ENCODE measurements at regions not wholly inside any gene's neighbourhood (a gene's known extent, or its start where the extent isn't known, plus 50 kb on each side); places are given as distances from the start of the nearest gene placed in this dataset.
A peak's percentile ranks its signal among the peaks of the same experiment; 100 is the strongest.
"Not testable (repeated sequence)": the region's sequence is repeated elsewhere in the genome, so short reads cannot be mapped to it uniquely, and the experiment has no call there.

DNA sequence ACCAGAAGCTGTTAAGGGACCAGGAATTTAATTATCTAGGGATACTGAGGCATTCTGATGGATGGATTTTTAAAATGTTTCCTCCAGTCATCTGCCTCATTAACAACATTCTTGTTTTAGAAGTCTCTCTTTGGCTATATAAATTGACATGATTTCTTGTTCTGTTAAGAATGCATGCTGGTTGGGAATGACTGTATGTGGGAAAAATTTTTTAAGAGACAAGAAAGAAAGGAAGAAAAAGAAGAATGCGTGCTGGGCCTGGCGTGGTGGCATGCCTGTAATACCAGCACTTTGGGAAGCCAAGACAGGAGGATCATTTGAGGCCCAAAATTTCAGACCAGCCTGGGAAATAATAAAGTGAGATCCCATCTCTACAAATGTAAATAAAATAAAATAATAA is 203.6 kb downstream of the GJA1 start:
- no peak for DNase-seq (ENCODE audit: low spot score)

DNA sequence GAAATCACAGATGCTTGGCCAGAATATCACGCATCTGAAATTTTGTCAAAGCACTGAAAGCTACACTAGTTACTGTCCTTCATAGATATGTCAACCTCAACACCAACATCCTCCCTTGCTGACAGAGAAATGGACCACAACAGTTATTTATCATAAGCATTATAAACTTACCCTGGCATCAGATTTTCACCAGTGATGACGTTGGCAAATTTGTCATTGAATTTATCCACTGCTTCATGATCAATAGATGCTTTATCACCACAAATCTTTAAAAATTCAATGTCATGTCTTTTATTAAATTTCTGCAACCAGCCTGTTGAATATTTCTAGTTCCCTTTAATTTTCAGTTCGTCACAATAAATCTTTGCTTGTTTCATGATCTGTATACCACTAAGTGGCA is 205.7 kb downstream of the GJA1 start:
- DNase-seq (ENCODE audit: low spot score), result no peak

DNA sequence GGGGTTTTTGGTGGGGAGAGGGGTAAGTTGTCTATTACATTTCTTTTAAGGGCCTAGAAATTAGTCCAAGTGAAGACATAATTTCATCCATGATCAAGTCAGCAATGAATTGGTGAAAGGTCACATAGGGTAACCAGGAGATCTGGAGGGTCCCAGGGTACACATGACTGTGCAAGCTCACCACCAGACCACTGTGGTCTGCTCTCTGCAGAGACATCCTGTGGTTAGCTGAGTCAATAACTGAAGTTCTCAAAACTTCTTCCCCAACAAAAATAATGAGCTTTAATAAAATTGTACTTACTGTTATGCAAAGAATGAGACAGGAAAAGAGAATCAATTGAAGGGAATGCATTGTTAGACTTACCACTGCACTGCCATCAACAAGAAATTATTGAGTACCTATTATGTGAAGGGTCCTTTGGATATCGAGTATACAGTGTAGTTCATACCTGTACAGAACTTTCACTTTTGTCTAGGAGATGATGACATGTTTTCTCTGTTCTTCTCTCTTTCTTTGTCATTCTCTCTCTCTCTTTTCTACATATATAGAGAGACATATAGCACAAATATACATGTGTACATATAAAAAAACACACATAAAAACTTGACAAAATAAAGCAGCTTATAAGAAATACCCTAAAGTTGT is 209.8 kb downstream of the GJA1 start:
- no peak for DNase-seq (ENCODE audit: low spot score)

DNA sequence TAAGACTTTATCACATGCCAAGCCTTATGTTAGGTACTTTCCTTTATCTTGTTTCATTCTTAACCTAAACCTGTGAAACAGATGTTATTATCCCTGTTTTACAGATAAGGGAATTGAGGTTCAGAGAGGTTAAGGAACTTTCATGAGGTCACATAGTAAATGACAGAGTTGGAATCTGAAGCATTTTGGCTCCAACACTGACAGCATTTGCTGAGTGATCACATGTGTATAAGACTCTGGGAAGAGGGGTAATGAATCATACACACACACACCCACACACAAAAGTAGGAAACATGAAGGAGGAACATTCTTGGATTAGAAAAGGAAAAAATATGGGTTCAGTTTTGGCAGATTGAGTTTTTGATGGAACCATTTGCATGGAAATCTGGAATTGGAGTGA is 212.5 kb downstream of the GJA1 start:
- peak; percentile 24 for DNase-seq (ENCODE audit: low spot score)

DNA sequence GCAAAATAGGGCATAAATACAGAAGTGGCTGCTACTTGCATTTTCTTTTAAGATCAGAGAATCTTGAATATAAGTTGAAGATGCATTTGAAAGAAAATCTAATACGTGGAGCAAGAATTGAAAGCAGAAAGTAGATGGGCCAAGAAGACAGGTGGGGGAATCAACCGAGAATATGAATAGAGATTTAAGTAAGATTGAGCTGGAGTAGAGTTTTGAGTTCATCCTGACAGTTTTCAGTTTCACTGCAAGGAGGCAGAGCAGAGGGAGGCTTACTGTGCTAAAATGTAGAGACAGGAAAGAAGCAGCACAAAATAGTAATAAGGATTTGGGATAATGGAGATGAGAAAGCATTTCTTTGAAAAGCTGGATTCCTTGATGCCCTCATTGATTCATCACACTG is 214.5 kb downstream of the GJA1 start:
- no peak for DNase-seq (ENCODE audit: low spot score)

DNA sequence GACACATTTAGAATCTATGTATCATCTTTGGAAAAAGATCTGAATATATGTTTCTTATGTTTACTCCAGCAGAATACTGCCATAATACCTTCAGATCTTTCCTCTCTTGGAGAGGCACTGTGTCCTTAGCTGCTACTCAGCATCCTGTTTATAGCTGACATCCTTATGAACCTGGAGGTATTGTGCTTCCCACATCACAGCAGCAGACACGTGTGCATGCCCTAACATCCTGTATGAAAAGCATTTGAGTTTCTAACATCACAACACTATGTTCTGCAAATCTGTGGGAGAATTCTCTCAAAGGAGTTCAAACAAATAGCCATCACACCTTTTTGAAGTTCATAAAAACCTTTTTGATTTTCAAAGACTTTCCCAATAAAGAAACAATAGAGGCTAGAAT is 216.0 kb downstream of the GJA1 start:
- DNase-seq (ENCODE audit: low spot score), result no peak

DNA sequence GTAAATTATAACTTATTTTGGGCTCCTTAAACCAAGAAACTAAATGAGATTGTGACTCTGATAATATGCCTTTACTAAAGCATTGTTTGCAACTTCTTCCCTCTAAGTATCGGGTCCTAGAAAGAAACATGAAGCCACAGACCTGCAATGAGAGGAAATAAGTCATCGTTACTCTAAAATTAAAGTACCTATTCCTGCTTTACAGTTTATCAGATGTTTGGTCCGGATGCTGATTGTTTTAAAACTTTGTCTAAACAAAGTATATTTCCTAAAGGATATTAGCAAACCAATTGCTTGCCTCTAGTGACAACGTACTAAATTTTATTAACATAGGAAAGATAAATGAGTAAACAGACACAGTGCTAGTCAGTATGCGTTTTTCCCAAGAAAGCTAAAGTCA is 216.8 kb downstream of the GJA1 start:
- DNase-seq (ENCODE audit: low spot score), result no peak

DNA sequence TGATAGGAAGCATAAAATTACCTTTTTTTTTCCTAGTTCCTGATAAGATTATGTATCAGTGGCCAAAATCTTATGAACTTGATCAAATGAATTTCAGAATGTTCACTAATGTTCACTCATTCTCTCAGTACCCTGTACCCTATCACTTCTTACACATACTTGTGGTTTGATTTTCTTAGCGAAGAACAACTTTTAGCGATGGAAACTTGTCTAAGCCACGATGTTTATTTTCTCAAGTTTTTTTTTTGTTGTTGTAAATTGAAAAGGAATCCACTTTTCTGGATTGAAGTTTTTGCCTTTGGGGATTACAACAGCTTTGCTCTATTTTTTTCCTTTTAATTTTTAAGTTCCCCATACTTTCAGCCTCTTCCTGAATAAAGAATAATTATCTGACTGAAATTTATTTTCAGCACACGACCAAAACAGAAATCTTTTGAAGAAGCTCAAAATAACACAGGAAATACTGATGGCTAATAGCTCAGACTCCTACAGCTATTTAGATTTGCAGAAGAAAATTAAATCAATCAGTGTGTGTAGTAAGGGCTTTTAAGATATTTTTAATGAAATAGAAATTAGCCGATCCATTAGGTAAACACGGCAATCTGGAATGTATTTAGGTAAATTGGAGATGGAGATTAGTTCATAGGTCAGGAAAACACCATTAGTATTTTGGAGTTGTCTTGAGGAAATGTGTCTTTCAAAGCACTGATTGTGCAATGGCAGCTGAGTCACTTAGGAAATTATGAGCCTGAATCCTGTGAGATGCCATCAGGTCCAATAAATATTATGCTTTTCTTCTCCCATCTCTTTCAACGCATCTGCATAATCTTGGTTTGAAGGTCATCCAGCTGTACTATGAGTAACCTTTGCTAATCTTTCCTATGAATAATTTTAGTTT is 217.5 kb downstream of the GJA1 start:
- peak; percentile 16 for DNase-seq (ENCODE audit: low spot score)

DNA sequence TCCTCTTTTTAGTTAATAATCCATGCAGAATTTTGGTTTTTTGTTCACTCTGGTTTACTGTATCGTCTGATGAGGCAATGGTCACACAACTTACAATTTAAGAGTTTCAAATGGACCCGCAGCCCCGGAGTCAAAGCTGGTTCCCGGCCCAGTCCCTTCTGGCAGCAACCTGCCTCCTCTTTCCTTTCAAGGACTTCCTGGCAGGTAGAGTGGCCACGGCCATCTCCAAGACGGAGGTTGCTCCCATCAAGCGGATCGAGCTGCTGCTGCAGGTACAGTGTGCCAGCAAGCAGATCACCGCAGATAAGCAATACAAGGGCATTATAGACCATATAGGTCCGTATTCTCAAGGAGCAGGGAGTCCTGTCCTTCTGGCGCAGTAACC is 218.2 kb downstream of the GJA1 start:
- no peak for DNase-seq (ENCODE audit: low spot score)

DNA sequence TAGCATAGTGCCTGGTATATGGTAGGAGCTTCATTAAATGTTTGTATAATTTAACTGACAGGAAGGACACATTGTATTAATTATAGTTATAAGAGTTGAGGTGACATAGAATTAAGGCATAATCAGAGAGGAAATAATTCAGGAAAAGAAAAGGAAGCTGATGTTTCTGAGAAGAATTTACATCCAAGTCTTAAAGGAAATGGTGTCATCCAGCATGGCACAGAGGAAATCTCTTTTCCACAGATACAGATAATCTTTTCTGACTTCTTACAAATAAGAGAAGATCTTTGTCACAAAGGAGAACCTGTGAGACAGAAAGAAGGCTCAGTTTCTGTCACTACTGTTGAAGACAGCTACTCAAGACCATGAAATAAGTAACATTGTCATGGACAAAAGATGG is 222.5 kb downstream of the GJA1 start:
- DNase-seq (ENCODE audit: low spot score), result no peak

DNA sequence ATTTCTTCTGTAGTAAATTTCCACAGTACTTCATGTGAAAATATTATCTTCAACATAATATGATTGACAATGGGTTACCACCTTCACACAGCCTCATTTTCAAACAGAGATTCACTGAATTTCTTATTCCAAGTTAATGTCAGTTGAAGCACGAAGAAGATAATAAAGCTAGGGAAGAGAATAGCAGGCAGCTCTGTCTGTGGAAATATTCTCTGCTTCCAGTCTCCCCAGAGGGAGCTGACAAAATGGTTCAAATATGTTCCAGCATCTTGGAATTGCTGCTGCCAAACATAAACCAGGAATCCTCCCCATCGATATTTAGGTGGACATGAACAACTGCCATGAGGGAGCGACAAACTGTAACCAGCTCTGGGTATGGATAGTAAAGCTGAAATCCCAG is 224.8 kb downstream of the GJA1 start:
- no peak for DNase-seq (ENCODE audit: low spot score)

DNA sequence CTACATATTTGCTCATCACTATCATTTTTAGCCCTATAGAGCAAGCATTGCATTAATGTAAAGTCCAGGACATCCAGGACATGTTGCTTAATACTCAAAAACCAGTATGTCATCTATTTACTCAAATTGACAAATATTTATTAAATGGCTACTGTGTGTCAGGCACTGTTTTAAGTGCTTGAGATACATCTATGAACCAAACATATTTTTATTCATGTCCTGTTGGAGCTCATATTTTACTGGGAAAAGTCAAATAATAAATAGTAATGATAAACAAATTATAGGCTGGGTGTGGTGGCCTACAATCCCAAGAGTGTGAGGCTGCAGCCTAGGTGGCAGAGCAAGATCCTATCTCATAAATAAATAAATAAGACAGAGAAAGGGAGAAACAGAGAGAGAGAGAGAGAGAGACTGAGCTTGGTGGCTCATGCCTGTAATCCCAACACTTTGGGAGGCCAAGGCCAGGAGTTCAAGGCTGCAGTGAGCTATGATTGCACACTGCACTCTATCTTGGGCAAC is 227.9 kb downstream of the GJA1 start:
- no peak for DNase-seq (ENCODE audit: low spot score)

DNA sequence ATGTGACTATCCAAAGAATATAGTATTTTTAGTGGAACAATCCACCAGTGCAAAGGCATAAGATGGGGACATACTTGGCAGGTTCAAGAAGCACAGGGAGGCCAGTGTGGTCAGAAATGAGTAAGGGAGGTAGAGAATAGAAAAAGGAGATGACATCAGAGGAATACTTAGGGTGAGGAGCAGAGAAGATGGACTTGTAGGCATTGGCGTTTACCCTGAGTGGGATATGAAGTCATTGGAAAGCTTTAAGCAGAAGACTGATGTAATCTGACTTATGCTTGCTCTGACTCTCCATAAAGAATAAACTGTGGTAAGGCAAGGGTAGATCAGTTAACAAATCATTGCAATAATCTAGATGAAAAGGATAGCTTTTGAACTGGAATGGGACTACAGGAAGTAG is 228.7 kb downstream of the GJA1 start:
- no peak for DNase-seq (ENCODE audit: low spot score)

DNA sequence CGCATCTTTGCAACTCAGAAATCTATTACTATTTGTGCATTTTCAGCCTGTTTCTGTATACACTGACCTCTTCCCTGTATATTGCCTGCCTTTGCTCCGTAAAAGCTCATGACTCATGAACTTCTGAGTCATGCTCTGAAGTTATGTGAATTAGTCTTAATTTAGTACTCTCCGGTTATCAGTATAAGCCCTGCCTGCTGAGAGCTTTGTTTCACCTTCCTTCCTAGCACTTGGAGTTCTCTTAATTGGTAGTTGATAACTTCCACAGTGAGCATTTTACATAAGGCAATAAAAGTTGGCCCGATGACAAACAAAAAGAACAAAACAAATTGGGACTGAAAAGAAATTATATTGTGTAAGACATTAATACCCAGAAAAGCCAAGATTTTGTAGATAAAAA is 231.4 kb downstream of the GJA1 start:
- DNase-seq (ENCODE audit: low spot score), result peak; percentile 48

DNA sequence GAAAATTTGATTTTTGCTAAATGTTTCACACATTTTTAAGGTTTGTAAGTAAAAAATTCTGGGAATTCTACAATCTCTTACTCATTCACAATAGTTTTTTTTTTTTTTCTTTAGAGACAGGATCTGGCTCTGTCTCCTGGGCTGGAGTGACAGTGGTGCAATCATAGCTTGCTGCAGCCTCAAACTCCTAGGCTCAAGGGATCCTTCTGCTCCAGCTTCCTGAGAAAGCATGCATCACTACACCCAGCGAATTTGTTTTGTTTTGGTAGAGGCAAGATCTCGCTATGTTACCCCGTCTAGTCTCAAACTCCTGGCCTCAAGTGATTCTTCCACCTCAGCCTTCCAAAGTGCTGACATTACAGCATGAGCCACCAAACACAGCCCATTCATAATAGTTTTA is 232.8 kb downstream of the GJA1 start:
- no peak for DNase-seq (ENCODE audit: low spot score)

DNA sequence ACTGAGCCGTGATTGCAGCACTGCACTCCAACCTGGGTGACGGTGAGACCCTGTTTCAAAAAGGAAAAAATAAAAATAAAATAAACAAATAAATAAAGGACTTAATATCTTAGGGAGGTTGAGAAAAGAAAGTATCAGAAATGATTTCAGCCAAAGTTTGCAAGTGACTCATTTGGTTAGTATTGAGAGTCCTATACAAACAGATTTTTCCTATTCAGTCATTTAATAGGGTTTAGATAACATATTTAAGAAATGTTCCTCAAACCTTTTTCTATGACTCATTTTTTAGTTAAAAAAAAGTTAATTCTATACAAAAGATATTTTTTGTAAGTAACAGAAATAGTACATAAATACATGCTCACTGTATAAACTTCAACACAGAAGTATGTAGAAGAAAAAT is 235.1 kb downstream of the GJA1 start:
- no peak for DNase-seq (ENCODE audit: low spot score)

DNA sequence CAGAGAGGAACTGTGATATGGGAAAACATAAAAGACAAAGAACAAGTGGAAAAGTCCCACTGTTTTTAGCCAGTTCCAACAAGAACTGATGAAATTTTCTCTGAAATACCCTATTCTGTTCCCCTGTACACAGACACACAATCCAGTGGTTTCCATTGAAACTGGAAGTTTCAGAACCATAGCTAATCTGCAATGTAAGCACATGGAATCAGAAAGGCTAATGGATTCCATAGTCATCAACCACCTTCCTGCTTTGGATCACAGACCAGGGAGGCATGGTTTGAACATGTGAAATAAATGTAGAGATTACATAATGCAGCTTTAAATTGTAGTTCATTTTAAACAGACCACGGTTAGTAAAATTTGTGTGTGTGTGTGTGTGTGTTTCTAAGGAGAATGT is 242.1 kb downstream of the GJA1 start:
- DNase-seq (ENCODE audit: low spot score), result no peak

DNA sequence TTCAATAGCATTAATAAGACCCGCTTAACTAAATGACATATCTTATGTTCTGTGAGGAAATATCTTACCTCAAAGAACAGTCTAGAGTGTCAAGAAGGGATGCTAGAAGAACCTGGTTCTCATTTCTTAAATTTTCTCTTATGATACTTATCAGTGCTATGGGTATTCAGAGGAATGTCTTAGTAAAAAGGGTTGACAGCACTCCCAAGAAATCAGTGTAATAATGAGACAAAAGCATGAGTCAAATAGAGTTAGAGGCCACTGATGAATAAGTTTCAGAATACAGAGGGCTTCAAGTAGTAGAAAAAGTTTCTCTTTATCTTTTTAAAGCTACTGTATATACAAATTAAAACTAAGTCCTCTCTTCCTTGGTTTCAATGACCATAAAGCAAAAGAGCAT is 242.8 kb downstream of the GJA1 start:
- DNase-seq (ENCODE audit: low spot score), result peak; percentile 5

DNA sequence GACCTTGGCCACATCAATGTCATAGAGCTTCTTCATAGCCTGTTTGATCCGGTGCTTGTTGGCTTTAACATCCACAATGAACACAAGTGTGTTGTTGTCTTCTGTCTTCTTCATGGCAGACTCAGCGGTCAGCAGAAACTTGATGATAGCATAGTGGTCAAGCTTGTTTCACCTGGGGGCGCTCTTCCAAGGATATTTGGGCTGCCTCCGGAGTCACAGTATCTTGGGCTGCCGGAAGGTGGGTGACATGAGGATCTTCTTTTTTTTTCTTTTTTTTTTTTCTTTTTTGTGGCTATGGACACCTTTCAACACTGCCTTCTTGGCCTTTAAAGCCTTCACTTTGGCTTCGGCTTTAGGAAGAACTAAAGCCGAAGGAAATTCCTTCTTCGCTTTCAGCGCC is 244.6 kb downstream of the GJA1 start:
- DNase-seq (ENCODE audit: low spot score), result no peak

DNA sequence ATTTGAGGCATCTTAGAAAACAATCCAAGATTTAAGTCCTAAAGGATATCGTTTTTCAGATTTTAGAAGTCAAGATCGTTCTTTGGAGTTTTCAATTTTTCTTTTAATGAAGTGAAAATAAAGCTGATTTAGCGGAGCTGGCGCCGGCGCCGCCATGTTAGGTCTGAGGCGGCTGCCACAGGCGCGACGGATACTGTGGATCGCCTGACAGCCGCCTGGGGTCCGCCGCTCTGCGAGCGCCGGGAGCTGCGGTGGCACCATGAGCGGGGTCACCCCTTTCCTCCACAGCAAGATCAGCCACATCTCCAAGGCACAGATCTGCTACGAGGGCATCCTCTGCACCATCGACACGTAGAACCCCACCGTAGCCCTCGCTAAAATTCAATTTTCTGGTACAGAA is 247.2 kb downstream of the GJA1 start:
- DNase-seq (ENCODE audit: low spot score), result no peak

DNA sequence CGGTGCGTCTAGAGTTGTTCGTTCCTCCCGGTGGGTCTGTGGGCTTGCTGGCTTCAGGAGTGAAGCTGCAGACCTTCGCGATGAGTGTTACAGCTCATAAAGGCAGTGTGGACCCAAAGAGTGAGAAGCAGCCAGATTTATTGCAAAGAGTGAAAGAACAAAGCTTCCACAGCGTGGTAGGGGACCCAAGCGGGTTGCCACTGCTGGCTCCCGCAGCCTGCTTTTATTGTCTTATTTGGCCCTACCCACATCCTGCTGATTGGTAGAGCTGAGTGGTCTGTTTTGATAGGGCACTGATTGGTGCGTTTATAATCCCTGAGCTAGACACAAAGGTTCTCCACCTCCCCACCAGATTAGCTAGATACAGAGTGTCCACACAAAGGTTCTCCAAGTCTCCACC is 250.4 kb downstream of the GJA1 start:
- not testable (repeated sequence) for DNase-seq (ENCODE audit: low spot score)

DNA sequence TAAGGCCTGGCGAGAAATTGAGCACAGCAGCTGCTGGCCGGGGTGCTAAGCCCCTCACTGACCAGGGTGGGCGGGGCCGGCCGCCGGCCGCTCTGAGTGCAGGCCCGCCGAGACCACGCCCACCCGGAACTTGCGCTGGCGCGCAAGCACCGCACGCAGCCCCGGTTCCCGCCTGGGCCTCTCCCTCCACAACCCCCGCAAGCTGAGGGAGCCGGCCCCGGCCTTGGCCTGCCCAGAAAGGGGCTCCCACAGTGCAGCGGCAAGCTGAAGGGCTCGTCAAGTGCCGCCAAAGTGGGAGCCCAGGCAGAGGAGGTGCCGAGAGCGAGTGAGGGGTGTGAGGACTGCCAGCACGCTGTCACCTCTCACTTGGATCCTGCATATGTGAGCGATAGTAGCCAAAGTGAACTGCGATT is 251.2 kb downstream of the GJA1 start:
- DNase-seq (ENCODE audit: low spot score), result no peak

DNA sequence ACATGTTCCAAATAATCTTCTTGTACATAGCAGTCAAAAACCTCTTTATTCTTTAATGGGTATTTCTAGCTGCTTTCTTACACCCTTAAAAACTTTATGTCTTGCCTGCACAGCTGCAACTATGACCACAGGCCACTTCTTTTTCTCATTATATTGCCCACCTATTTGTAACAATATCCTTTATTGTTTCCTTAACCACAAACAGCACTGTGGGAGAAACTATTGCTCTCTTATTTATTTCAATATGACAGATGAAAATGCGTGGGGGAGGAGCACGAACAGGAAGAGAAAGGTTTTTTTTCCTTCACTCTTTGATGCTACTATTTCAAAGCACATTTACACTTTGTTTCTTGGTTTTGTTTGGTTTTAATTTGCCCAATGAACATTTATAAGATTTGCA is 253.5 kb downstream of the GJA1 start:
- no peak for DNase-seq (ENCODE audit: low spot score)

DNA sequence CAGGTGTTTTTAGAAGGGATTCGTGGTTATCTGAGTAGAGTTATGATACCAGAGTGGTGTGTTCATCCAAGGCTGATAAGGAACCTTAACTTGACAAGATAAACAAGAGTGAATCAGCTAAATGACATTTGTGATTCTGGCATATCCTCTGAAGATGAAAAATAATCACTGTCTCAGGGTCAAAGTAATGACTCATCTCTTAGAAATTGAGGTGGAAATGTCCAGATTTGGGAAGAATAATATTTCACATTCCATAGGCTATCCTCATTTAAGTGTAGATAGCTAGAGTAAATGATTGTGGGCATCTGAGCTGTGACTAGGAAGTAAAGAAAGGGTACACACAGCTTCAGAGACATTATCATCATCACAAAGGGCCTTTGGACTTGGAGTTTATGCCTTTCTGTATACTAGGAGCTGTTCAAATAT is 255.7 kb downstream of the GJA1 start:
- DNase-seq (ENCODE audit: low spot score), result peak; percentile 48

All from kidney tubule cell (primary cell).